Panc1 (cell line): ENCODE measurements at regions not wholly inside any gene's neighbourhood (a gene's known extent, or its start where the extent isn't known, plus 50 kb on each side); places are given as distances from the start of the nearest gene placed in this dataset.

ENCODE experiments used
- ATAC-seq: fragments of 200-7000 bp; cut with Tn5 transposase; 2 replicates; pipeline ENCODE4 v1.9.1; 2020; ENCODE audit warnings: mild to moderate bottlenecking, moderate library complexity
- BruUV-seq: library from RNA; stranded (reverse); fragments of 400-500 nt; replicated peaks from 2 replicates; lab custom pipeline; 2021; lab: Mats Ljungman, UMichigan
- CTCF ChIA-PET: fragments of 300-600 bp; sonication (Branson Sonifier 250); formaldehyde crosslinking; loops from one replicate; lab custom pipeline; 2022; ENCODE audit warnings: antibody characterized with exemption; lab: Charles Lee
- POLR2A ChIA-PET: fragments of 300-600 bp; sonication (Branson Sonifier 250); formaldehyde crosslinking; loops from one replicate; lab custom pipeline; 2022; ENCODE audit warnings: antibody characterized with exemption; lab: Charles Lee
- DNase-seq: peaks from one replicate; pipeline ENCODE4 v3.0.0-alpha.2; 2010; ENCODE audit warnings: low read depth, low spot score
- H3K27ac ChIP-seq: 2 replicates; pipeline ENCODE4 v1.5.1; 2011; ENCODE audit warnings: mild to moderate bottlenecking, low read length, inconsistent platforms
- H3K27me3 ChIP-seq: fragments of 200-500 bp; sonication (Bioruptor generic); 2 replicates; pipeline ENCODE4 v1.6.0; 2014; ENCODE audit warnings: low read length, inconsistent platforms; ENCODE audit not compliant: control insufficient read depth, insufficient read depth
- H3K36me3 ChIP-seq: fragments of 200-500 bp; sonication (Bioruptor generic); 2 replicates; pipeline ENCODE4 v1.5.1; 2014; ENCODE audit warnings: inconsistent platforms, mild to moderate bottlenecking, low read length, moderate library complexity; ENCODE audit not compliant: control insufficient read depth, insufficient read depth
- H3K4me1 ChIP-seq: 2 replicates; pipeline ENCODE4 v1.5.1; 2011; ENCODE audit warnings: inconsistent platforms, mild to moderate bottlenecking, low read length, moderate library complexity; ENCODE audit not compliant: control insufficient read depth, insufficient read depth
- H3K4me3 ChIP-seq, 2 experiments: 2 replicates each; pipeline ENCODE4 v1.5.1; 2011 to 2012; ENCODE audit warnings: low read depth in 2 of 2, low read length in 2 of 2, mild to moderate bottlenecking in 2 of 2, inconsistent platforms in 1 of 2, moderate library complexity in 1 of 2
- H3K9me3 ChIP-seq: fragments of 200-500 bp; sonication (Bioruptor generic); 2 replicates; pipeline ENCODE4 v1.5.1; 2014; ENCODE audit warnings: low read depth, mild to moderate bottlenecking, inconsistent platforms, low read length, moderate library complexity; ENCODE audit not compliant: control insufficient read depth, insufficient read depth
- POLR2AphosphoS5 ChIP-seq: IDR thresholded peaks from 2 replicates; pipeline ENCODE4 v1.6.1; 2012; ENCODE audit warnings: mild to moderate bottlenecking, low read depth, low read length, moderate library complexity
- SIN3A ChIP-seq: IDR thresholded peaks from 2 replicates; pipeline ENCODE4 v1.6.1; 2012; ENCODE audit warnings: low read depth, mild to moderate bottlenecking, low read length, moderate library complexity, borderline replicate concordance; ENCODE audit not compliant: insufficient read depth
- TCF7L2 ChIP-seq: IDR thresholded peaks from 2 replicates; pipeline ENCODE4 v1.6.1; 2011; ENCODE audit warnings: mild to moderate bottlenecking, low read depth, low read length, inconsistent platforms
- in situ Hi-C: cut with HindIII; loops from 2 replicates; pipeline ENCODE4 v1.10.0; 2016; ENCODE audit warnings: low sequenced_read_pairs, low pct_unique_long_range_greater_than_20kb
- intact Hi-C: fragments of 100-400 bp; cut with micrococcal nuclease; formaldehyde crosslinking; loops from one replicate; pipeline ENCODE4 v1.10.0; 2022; ENCODE audit not compliant: unreplicated experiment
- TF ChIP-seq, protein P1 (sequence below), 2 experiments: IDR thresholded peaks; 2 replicates each; pipeline ENCODE4 v1.6.1; 2011 to 2012; ENCODE audit warnings: low read depth in 2 of 2, control low read depth in 1 of 2, low read length in 1 of 2, mild to moderate bottlenecking in 1 of 2, moderate library complexity in 1 of 2; ENCODE audit not compliant: insufficient read depth in 1 of 2
- TF ChIP-seq, protein P2 (sequence below): fragments of 450-650 bp; IDR thresholded peaks from 2 replicates; pipeline ENCODE4 v1.5.1; 2017; ENCODE audit warnings: mild to moderate bottlenecking

DNA sequence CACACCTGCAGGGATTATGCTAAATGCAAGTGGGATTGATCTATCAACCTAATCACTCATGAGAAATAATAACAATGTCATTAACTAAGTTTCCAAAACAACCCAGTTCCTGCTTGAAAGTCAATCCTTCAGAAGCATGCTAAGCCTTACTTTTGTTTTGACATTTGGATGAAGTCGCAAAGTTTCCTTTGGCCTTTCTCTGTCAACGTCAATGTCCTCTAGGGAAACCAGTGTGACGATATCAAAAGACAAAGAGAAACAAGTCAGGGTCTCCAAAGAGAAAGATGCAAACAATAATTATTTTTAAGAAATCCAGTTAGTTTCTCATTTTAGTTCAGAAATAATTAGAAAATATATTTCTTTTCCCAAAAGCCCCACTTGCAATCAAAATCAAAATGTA, 86.7 kb upstream of the SRD5A3 start:
- TF ChIP-seq, protein P1, sequence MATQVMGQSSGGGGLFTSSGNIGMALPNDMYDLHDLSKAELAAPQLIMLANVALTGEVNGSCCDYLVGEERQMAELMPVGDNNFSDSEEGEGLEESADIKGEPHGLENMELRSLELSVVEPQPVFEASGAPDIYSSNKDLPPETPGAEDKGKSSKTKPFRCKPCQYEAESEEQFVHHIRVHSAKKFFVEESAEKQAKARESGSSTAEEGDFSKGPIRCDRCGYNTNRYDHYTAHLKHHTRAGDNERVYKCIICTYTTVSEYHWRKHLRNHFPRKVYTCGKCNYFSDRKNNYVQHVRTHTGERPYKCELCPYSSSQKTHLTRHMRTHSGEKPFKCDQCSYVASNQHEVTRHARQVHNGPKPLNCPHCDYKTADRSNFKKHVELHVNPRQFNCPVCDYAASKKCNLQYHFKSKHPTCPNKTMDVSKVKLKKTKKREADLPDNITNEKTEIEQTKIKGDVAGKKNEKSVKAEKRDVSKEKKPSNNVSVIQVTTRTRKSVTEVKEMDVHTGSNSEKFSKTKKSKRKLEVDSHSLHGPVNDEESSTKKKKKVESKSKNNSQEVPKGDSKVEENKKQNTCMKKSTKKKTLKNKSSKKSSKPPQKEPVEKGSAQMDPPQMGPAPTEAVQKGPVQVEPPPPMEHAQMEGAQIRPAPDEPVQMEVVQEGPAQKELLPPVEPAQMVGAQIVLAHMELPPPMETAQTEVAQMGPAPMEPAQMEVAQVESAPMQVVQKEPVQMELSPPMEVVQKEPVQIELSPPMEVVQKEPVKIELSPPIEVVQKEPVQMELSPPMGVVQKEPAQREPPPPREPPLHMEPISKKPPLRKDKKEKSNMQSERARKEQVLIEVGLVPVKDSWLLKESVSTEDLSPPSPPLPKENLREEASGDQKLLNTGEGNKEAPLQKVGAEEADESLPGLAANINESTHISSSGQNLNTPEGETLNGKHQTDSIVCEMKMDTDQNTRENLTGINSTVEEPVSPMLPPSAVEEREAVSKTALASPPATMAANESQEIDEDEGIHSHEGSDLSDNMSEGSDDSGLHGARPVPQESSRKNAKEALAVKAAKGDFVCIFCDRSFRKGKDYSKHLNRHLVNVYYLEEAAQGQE (IDR thresholded peaks at IDR 0.05; ENCODE audit: insufficient read depth in 1 of 2, low read depth in 2 of 2, low read length in 1 of 2): no peak
- TF ChIP-seq, protein P2, sequence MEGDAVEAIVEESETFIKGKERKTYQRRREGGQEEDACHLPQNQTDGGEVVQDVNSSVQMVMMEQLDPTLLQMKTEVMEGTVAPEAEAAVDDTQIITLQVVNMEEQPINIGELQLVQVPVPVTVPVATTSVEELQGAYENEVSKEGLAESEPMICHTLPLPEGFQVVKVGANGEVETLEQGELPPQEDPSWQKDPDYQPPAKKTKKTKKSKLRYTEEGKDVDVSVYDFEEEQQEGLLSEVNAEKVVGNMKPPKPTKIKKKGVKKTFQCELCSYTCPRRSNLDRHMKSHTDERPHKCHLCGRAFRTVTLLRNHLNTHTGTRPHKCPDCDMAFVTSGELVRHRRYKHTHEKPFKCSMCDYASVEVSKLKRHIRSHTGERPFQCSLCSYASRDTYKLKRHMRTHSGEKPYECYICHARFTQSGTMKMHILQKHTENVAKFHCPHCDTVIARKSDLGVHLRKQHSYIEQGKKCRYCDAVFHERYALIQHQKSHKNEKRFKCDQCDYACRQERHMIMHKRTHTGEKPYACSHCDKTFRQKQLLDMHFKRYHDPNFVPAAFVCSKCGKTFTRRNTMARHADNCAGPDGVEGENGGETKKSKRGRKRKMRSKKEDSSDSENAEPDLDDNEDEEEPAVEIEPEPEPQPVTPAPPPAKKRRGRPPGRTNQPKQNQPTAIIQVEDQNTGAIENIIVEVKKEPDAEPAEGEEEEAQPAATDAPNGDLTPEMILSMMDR: no peak
- TF ChIP-seq TCF7L2 (no peak), POLR2AphosphoS5 (no peak), SIN3A (no peak)
- Histone ChIP-seq H3K27ac (no peak overlapping the region), H3K27me3 (no peaks in the 10 kb centered on the region), H3K4me1 (no peaks in the 10 kb centered on the region), H3K4me3 (no peak overlapping the region), H3K9me3 (no peaks in the 10 kb centered on the region), H3K36me3 (no peaks in the 10 kb centered on the region)
- CTCF ChIA-PET: no interaction called here
- no peak for ATAC-seq
- in situ Hi-C loops (no loop called here), intact Hi-C loops (no loop called here)
- BruUV-seq: no TSS peak
- POLR2A ChIA-PET: no interaction called here
- DNase-seq: no peak

- no peaks in the 10 kb centered on the region for H3K4me1 ChIP-seq
- H3K27me3 ChIP-seq: peaks cover 2% of the 10 kb centered on the region; the same call in 1 of the 2 replicates
- in situ Hi-C loops (no loop called here), intact Hi-C loops (no loop called here)
- no TSS peak for BruUV-seq
- no peak for ATAC-seq
- DNase-seq: no peak
- ChIA-PET POLR2A (no interaction called here), CTCF (no interaction called here)
- H3K9me3 ChIP-seq: no peaks in the 10 kb centered on the region
- TF ChIP-seq TCF7L2 (no peak), POLR2AphosphoS5 (no peak), SIN3A (no peak)
- TF ChIP-seq, protein P1 (IDR thresholded peaks at IDR 0.05; ENCODE audit: insufficient read depth in 1 of 2, low read depth in 2 of 2, low read length in 1 of 2): no peak
- TF ChIP-seq, protein P2: no peak
- no peak overlapping the region for H3K27ac ChIP-seq
- no peaks in the 10 kb centered on the region for H3K36me3 ChIP-seq
- H3K4me3 ChIP-seq: no peak overlapping the region
Measured at GRCh38 chr4:55269470-55269869, 76.6 kb upstream of the SRD5A3 start.
